ENCODE measurements at regions not wholly inside any gene's neighbourhood (a gene's known extent, or its start where the extent isn't known, plus 50 kb on each side); places are given as distances from the start of the nearest gene placed in this dataset.
"Not testable (repeated sequence)": the region's sequence is repeated elsewhere in the genome, so short reads cannot be mapped to it uniquely, and the experiment has no call there.

DNA sequence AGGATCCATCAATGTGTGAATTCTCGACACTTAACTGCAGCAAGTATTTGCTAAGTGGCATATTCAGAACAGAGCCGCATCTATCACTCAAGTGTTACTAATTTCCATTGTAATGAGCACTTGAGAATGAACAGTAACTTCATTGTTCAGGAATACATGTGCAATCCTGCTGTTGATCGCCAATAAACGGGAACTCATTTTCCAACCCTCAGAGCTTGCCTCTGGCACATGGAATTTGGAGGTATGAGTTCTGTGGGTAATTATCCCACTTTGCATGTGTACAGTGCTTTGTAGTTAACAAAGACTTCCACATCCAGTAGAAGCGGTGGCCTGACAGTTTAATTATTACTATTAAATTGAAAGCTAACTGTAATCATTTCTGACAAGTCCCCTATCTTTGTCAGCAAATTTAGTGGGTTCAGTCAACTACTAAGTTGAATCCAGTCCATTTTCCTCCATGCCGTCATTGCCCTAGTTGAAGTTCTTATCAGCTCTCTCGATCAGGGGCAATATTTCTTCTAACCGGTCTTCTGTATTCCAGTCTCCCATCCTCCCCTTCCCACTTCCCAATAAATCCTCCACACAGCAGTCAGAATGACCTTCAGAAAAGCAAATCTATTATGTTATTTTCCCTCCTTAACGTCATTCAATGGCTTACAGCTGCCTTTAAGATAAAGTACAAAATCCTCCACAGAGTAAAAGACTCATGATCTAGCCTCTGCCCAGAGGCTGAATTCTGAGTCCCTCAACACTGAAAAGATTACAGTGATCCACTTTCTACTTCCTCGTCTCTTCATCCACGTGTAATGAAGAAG lies 62.4 kb upstream of the GBA3 start:
- not testable (repeated sequence) for DNase-seq

- DNase-seq = not testable (repeated sequence)
Observed at GRCh38 chr4:22631167-22631566, 61.6 kb upstream of the GBA3 start.

DNA sequence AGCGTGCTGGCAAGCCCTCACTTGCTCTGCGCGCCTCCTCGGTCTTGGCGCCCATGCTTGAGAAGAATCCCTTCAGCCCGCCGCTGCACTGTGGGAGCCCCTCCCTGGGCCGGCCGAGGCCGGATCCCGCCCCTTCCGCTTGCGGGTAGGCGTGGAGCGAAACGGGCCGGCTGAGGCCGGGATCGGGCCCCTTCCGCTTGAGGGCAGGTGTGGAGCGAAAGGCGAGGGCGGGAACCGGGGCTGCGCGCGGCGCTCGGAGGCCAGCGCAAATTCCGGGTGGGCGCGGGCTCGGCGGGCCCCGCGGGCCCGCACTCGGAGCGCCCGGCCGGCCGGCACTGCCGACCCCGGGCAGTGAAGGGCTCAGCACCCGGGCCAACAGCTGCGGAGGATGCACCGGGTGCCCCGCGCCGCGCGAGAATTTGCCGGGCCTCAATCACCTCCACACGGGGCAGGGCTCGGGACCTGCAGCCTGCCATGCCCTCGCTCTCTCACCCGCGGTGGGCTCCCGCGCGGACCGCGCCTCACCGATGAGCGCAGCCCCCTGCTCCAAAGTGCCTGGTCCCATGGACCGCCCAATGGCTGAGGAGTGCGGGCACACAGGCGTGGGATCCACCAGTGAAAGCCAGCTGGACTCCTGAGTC lies 58.1 kb upstream of the GBA3 start:
- DNase-seq = peak; percentile 2

DNA sequence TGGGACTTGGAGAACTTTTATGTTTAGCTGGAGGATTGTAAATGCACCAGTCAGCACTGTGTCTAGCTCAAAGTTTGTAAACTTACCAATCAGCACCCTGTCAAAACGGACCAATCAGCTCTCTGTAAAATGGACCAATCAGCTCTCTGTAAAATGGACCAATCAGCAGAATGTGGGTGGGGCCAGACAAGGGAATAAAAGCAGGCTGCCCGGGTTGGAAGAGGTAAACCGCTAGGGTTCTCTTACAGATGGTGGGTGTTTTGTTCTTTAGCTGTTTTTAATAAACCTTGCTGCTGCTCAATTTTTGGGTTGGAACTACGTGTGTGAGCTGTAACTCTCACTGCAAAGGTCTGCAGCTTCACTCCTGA lies 57.6 kb upstream of the GBA3 start:
- not testable (repeated sequence) for DNase-seq

- DNase-seq = no peak
Observed at GRCh38 chr4:22635692-22636091, 57.0 kb upstream of the GBA3 start.

DNA sequence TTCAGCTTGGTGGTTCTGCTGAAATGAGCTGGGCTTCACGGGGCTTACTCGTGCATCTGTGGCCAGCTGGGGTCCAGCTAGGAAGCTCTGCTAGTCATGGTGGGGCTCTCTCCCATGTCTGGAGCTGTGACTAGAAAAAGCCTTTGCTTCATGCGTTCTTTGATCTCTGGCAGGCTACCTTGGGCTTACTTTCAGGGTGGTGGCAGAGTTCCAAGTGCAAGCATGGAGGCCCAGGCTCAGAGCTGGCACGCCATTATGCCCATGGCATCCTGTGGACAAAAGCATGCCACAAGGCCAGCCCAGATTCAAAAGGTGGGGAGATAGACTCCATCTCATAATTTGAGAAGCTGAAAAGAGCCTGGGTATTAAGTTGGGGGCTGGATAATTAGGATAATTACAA lies 55.4 kb upstream of the GBA3 start:
- no peak for DNase-seq
